G401 (cell line): ENCODE measurements at regions not wholly inside any gene's neighbourhood (a gene's known extent, or its start where the extent isn't known, plus 50 kb on each side); places are given as distances from the start of the nearest gene placed in this dataset.

Source experiments
- DNase-seq: peaks from one replicate; pipeline ENCODE4 v3.0.0-alpha.2; 2015; ENCODE audit warnings: low spot score
- in situ Hi-C: cut with HindIII; loops from 2 replicates; pipeline ENCODE4 v1.10.0; 2016; ENCODE audit warnings: low sequenced_read_pairs, mixed read lengths

GRCh38 chr4:108320061-108320460 lies 151.3 kb upstream of the LEF1 start:
- no peak for DNase-seq
- in situ Hi-C loops, result no loop called here

- in situ Hi-C loops, result no loop called here
- DNase-seq, result no peak
These were observed 148.6 kb upstream of the LEF1 start for GRCh38 chr4:108317377-108317776.

GRCh38 chr4:108315694-108316093 lies 147.0 kb upstream of the LEF1 start:
- in situ Hi-C loops, result no loop called here
- DNase-seq, result no peak

- DNase-seq, result no peak
These were observed 146.3 kb upstream of the LEF1 start for GRCh38 chr4:108314900-108315589.

DNA sequence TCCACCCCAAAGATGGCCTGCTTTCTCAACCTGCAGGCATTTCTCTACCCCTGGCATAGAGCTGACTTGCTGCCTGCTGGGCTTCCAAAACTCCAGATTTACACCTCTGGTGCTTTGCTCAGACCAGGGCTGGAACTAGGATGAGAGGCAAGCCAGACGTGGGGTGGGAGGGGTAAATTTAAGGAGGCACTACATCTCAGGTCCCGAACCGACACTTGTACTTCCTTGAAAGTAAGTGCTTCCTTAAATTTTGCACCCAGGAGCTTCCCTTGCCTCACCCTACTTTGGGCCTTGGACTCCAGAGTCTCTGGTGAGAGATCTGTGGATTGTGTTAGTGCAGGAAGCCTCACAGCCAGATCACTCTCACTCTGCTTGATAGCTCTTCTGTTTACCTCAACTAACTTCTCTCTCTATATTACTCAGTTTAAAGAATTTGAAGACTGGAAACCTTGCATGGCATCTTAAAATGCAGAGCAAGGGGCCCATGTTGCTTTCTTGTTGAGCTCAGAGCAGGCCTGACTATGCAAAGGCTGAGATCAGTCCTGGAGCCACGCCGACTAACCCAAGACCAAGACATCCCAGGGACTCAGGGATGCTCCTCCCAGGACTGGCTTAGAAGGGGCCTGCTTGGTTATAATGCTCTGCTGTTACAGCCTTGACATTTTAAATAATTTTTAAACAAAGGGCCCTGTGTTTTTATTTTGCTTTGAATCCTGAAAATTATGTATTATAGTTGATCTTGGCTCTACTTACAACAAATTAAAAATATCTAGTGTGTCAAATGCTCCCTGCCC lies 145.0 kb upstream of the LEF1 start:
- DNase-seq, result no peak
- in situ Hi-C loops, result no loop called here

More at GRCh38 chr4:108314900-108315589, 146.3 kb upstream of the LEF1 start:
- in situ Hi-C loops, result no loop called here

DNA sequence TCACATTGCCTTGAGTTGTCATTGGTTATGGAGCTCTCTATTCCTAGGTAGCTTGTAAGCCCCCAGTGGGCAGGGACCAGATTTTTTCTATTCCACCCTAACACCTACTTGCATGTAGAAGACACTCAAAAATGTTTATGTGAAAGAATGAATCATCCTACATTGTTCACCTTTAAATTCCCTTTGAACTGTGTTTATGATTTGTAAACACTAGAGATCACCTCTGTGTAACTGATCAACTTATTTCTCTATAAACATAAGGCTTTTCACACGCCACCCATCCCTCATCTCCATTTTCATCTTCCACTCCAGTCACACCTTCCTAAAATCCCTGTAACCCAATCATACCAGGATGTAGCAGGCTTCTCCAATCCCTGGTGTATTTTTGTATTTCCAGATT lies 142.6 kb upstream of the LEF1 start:
- in situ Hi-C loops, result no loop called here

GRCh38 chr4:108303488-108304177 lies 134.9 kb upstream of the LEF1 start:
- in situ Hi-C loops, result no loop called here
- DNase-seq, result no peak

More for the DNA sequence above, 142.6 kb upstream of the LEF1 start:
- DNase-seq, result no peak

- DNase-seq, result no peak
- in situ Hi-C loops, result no loop called here
These were observed 133.0 kb upstream of the LEF1 start for GRCh38 chr4:108301545-108302251.

DNA sequence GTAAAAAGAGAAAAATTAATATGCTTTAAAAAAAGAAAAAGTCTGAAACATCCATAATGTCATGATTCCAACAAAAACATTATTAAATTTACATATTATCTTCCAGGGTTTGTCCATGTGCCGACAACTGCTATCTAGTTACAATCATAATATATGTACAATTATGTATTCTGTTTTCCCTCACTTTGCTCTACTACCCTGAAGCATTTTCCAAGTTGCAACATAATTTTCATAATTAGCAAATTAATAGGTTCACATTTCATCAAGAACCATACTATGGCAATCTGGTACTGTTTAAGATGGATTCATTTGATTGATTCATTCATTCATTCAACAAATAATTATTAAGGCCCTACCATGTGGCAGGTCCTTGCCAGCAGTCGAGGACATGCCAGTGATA lies 128.9 kb upstream of the LEF1 start:
- no peak for DNase-seq
- in situ Hi-C loops, result no loop called here

DNA sequence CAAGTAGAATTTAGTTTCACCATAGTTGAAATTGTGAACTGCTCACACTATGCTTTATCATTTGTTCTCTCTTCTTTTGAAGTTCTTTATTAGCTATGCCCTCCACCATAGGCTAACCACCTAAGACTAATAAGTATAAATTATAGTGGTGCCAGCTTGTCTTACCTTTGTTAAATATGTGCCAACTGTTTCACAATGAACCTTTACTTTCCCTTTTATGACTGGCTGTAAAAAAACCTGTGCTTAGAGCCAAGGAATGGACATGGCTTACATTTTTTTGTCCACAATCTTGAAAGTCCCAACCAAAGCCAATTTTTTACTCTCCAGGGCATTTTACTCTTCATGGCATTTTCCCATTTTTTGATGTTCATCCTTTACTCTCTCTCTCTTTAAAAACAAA lies 123.5 kb upstream of the LEF1 start:
- DNase-seq, result no peak
- in situ Hi-C loops, result no loop called here

DNA sequence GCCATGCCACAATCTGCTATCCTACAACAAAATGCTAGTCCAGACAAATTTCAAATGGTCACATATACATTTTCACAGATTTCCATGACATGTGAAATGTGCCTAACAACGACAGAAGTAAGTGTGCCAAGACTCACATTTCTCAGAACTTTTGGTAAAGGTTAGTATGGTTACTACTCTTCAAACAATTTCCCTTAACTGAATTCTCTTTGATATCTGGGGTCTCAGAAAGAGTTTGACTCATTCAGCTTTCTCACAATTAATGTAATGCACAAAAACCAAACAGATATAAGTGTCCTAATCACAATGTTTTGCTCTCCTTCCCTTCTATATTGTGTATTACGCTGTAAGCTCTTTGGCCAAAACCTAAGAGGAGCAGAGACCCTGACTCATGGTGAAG lies 122.4 kb upstream of the LEF1 start:
- in situ Hi-C loops, result no loop called here
- no peak for DNase-seq

- no peak for DNase-seq
- in situ Hi-C loops, result no loop called here
These were observed 119.2 kb upstream of the LEF1 start for GRCh38 chr4:108287834-108288413.

- in situ Hi-C loops, result no loop called here
- no peak for DNase-seq
These were observed 111.3 kb upstream of the LEF1 start for GRCh38 chr4:108280072-108280471.

GRCh38 chr4:108276690-108277089 lies 108.0 kb upstream of the LEF1 start:
- no peak for DNase-seq
- in situ Hi-C loops, result no loop called here

- in situ Hi-C loops, result no loop called here
- no peak for DNase-seq
These were observed 104.3 kb upstream of the LEF1 start for GRCh38 chr4:108272986-108273385.

GRCh38 chr4:108272561-108272960 lies 103.8 kb upstream of the LEF1 start:
- no peak for DNase-seq

GRCh38 chr4:108272046-108272445 lies 103.3 kb upstream of the LEF1 start:
- DNase-seq, result no peak
- in situ Hi-C loops, result no loop called here

More at GRCh38 chr4:108272561-108272960, 103.8 kb upstream of the LEF1 start:
- in situ Hi-C loops, result no loop called here

DNA sequence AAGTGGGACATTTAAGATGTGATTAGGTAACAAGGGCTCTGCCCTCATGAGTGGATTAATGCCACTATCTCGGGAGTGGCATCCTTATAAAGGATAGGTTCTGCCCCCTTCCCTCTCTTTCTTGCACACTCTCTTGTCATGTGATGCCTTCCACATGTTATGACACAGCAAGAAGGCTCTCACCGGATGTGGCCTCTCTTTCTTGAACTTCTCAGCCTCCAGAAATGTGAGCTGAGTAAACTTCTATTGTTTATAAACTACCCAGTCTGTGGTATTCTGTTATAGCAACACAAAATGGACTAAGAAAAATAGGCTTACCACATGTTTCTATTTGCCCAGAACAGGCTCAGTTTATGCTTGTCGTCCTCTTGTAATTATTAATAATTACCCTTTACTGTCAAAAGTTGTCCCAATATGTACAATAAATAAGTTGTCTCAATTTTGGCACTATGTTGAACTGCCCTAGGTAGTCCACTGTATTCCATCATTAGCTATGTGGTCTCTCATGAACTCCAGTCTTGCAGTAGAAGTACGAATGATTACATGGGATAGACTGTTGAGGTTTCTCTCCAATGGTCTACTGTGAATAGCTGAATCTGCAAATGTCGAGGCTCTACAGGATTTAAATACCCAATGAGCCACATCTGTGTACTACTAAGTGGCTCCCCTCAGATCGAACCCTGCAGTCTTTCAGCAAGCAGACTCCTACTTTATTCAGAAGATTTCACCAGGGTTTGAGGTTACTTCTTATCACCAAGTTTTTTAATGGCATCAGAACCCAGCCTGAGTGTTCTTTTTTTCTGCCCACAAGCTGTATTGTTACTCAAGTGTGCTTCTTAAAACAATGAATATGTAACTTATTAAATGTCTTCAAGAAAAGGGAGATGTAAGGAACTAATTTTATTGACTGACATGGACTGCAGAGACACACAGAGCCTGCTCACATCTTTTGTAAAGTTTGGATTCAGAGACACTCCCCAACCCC lies 102.0 kb upstream of the LEF1 start:
- DNase-seq, result no peak
- in situ Hi-C loops, result no loop called here
